Mesothelial cell of epicardium (in vitro differentiated cells): ENCODE measurements at regions not wholly inside any gene's neighbourhood (a gene's known extent, or its start where the extent isn't known, plus 50 kb on each side); places are given as distances from the start of the nearest gene placed in this dataset.
A peak's percentile ranks its signal among the peaks of the same experiment; 100 is the strongest.

Source experiments
- DNase-seq, 2 experiments: peaks; one replicate each; pipeline ENCODE4 v3.0.0; 2021; ENCODE audit warnings: low spot score in 2 of 2; ENCODE audit not compliant: unreplicated experiment in 2 of 2
- H3K27ac Mint-ChIP-seq: 2 replicates; pipeline ENCODE4 v1.8.0; 2021; ENCODE audit warnings: mixed read lengths
- H3K27me3 Mint-ChIP-seq: 2 replicates; pipeline ENCODE4 v1.8.0; 2021; ENCODE audit warnings: low read depth, mixed read lengths
- H3K36me3 Mint-ChIP-seq: 2 replicates; pipeline ENCODE4 v1.8.0; 2021; ENCODE audit warnings: mixed read lengths
- H3K4me1 Mint-ChIP-seq: 2 replicates; pipeline ENCODE4 v1.8.0; 2021; ENCODE audit warnings: mixed read lengths
- H3K4me3 Mint-ChIP-seq: 2 replicates; pipeline ENCODE4 v1.8.0; 2021; ENCODE audit warnings: mild to moderate bottlenecking, moderate library complexity, mixed read lengths
- H3K9me3 Mint-ChIP-seq: 2 replicates; pipeline ENCODE4 v1.8.0; 2021; ENCODE audit warnings: mixed read lengths
- CTCF ChIP-seq: fragments of 200-600 bp; sonication (generic); IDR thresholded peaks from one replicate; pipeline ENCODE4 v1.5.0; 2021; ENCODE audit warnings: antibody characterized with exemption; ENCODE audit not compliant: unreplicated experiment

GRCh38 chr4:123851521-123851920, 454.9 kb downstream of the SPRY1 start:
- H3K36me3 Mint-ChIP-seq: no peaks in the 10 kb centered on the region
- H3K27me3 Mint-ChIP-seq: no peaks in the 10 kb centered on the region
- no peak for TF ChIP-seq CTCF
- H3K27ac Mint-ChIP-seq: no peak overlapping the region
- H3K9me3 Mint-ChIP-seq: no peaks in the 10 kb centered on the region
- peaks cover 10% of the 10 kb centered on the region for H3K4me1 Mint-ChIP-seq
- no peak overlapping the region for H3K4me3 Mint-ChIP-seq
- DNase-seq: no peak

- no peaks in the 10 kb centered on the region for H3K9me3 Mint-ChIP-seq
- H3K36me3 Mint-ChIP-seq: no peaks in the 10 kb centered on the region
- TF ChIP-seq CTCF: no peak
- H3K27ac Mint-ChIP-seq: no peak overlapping the region
- H3K4me1 Mint-ChIP-seq: peaks cover 22% of the 10 kb centered on the region
- no peaks in the 10 kb centered on the region for H3K27me3 Mint-ChIP-seq
- no peak for DNase-seq
- H3K4me3 Mint-ChIP-seq: no peak overlapping the region
Measured at GRCh38 chr4:123853651-123854050, 457.1 kb downstream of the SPRY1 start.

GRCh38 chr4:123856689-123857545, 460.3 kb downstream of the SPRY1 start:
- H3K36me3 Mint-ChIP-seq: no peaks in the 10 kb centered on the region
- no peaks in the 10 kb centered on the region for H3K27me3 Mint-ChIP-seq
- no peaks in the 10 kb centered on the region for H3K9me3 Mint-ChIP-seq
- no peak overlapping the region for H3K4me3 Mint-ChIP-seq
- H3K4me1 Mint-ChIP-seq: peaks cover 13% of the 10 kb centered on the region
- peak overlapping the region; percentile 48 for H3K27ac Mint-ChIP-seq
- no peak for TF ChIP-seq CTCF
- DNase-seq: no peak

- Mint-ChIP-seq H3K4me1 (peaks cover 13% of the 10 kb centered on the region), H3K27me3 (no peaks in the 10 kb centered on the region), H3K4me3 (no peak overlapping the region), H3K9me3 (no peaks in the 10 kb centered on the region), H3K36me3 (no peaks in the 10 kb centered on the region), H3K27ac (no peak overlapping the region)
- TF ChIP-seq CTCF: no peak
- no peak for DNase-seq
Measured at GRCh38 chr4:123858465-123858864, 461.9 kb downstream of the SPRY1 start.

GRCh38 chr4:123862812-123863211, 466.2 kb downstream of the SPRY1 start:
- DNase-seq: no peak
- TF ChIP-seq CTCF: no peak
- no peaks in the 10 kb centered on the region for H3K36me3 Mint-ChIP-seq
- H3K27ac Mint-ChIP-seq: no peak overlapping the region
- no peak overlapping the region for H3K4me3 Mint-ChIP-seq
- peaks cover 6% of the 10 kb centered on the region for H3K4me1 Mint-ChIP-seq
- H3K27me3 Mint-ChIP-seq: no peaks in the 10 kb centered on the region
- H3K9me3 Mint-ChIP-seq: peaks cover 5% of the 10 kb centered on the region
